ACHN (cell line): ENCODE measurements at regions not wholly inside any gene's neighbourhood (a gene's known extent, or its start where the extent isn't known, plus 50 kb on each side); places are given as distances from the start of the nearest gene placed in this dataset.
"Not testable (repeated sequence)": the region's sequence is repeated elsewhere in the genome, so short reads cannot be mapped to it uniquely, and the experiment has no call there.

Source experiments
- DNase-seq: peaks from one replicate; pipeline ENCODE4 v3.0.0-alpha.2; 2015
- in situ Hi-C: cut with HindIII; loops from 2 replicates; pipeline ENCODE4 v1.10.0; 2017; ENCODE audit warnings: low sequenced_read_pairs, low pct_ligation_motif_present, low pct_unique_long_range_greater_than_20kb

- in situ Hi-C loops = no loop called here
- DNase-seq = no peak
These were observed 211.3 kb downstream of the RBM26 start for GRCh38 chr13:79194727-79195126.

- no peak for DNase-seq
- in situ Hi-C loops = no loop called here
These were observed 211.8 kb downstream of the RBM26 start for GRCh38 chr13:79194272-79194671.

GRCh38 chr13:79191501-79191900 lies 214.6 kb downstream of the RBM26 start:
- DNase-seq = no peak
- in situ Hi-C loops = no loop called here

DNA sequence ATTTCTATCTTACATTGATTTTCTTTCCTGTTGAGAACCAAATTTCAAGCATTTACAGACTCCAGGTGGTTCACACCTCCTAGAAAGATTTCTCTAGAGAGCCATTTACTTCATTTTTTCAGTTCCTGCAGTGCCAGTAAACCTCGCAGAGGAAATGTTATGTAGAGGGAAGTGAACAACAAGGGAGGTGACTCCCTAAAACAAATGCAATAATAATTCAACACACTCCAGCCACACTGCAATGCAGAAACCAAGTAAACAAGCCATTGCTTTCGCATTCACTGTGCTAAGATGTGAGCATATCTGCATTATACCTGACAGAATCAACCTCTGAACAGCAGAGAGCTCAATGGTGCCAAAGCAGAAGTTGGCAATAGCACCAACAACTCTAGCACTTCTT lies 215.1 kb downstream of the RBM26 start:
- DNase-seq = no peak
- in situ Hi-C loops = no loop called here

- in situ Hi-C loops = no loop called here
- DNase-seq = no peak
These were observed 218.0 kb downstream of the RBM26 start for GRCh38 chr13:79187917-79188690.

GRCh38 chr13:79185580-79185979 lies 220.5 kb downstream of the RBM26 start:
- no peak for DNase-seq
- in situ Hi-C loops = no loop called here

- in situ Hi-C loops = no loop called here
- no peak for DNase-seq
These were observed 222.8 kb downstream of the RBM26 start for GRCh38 chr13:79183231-79183630.

GRCh38 chr13:79173691-79174090 lies 232.4 kb downstream of the RBM26 start:
- in situ Hi-C loops, DNase-seq: not testable (repeated sequence)

- DNase-seq, in situ Hi-C loops: not testable (repeated sequence)
These were observed 233.1 kb downstream of the RBM26 start for GRCh38 chr13:79172924-79173323.

DNA sequence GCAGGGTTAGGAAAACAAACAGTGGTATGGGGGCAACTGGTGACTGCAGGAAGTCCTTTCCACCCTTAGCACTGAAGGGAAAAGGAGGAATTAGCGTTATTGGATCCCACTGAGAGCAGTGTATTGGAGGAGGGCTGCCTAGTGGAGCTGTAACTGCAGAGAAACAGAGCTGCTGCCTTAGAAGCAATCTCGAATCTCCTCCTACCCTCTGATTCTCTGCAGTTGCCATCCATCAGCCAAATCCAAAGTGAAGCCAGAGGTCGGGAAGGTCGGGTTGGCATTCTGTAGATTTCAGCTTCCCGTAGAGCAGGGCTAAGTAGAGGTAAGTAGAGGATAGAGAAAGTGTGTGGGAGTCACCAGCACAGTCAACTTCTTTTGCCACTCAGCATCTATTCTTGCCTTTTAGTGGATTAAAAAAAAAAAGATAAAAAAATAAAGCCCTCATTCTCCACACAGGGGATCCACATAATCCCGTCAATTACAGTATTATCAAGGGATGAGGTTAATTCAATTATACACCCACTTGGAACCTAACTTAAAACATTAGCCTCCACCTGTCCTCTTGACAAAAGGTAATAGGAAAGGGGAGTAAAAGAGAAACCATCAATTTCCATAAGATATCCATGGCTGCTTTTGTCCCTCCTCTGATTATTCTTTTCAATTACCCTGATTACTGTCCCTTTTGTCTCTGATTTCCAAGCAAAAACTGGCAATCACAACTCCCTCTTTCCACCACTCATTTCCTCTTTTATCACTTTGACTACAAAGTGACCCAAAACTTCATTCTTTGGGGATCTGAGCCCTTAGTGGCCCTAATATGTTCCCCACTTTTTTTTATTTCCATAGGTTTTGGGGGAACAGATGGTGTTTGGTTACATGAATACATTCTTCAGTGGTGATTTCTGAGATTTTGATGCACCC lies 234.7 kb downstream of the RBM26 start:
- in situ Hi-C loops = no loop called here
- no peak for DNase-seq

GRCh38 chr13:79160818-79161217 lies 245.2 kb downstream of the RBM26 start:
- DNase-seq = no peak
- in situ Hi-C loops = no loop called here

- in situ Hi-C loops = no loop called here
- no peak for DNase-seq
These were observed 250.2 kb downstream of the RBM26 start for GRCh38 chr13:79155883-79156282.

- no peak for DNase-seq
- in situ Hi-C loops = no loop called here
These were observed 256.8 kb downstream of the RBM26 start for GRCh38 chr13:79149210-79149609.

DNA sequence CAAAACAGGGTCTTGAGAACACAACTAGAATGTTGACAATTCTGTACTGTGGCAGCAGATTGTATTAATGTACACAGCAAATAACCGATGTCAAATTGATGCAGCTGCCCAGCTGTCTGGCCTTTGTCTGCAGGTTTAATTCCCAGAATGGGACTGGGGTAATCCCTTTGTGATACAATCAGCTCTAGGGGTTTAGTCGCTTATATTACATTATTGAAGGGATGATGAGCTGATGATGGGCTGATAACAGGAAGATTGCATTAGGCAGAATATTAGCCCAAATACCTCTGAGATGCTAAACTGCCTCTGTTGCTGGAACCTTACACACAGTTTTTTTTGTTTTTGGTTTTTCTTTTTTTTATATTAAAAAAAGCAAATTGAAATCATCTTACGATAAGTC lies 265.0 kb downstream of the RBM26 start:
- no peak for DNase-seq
- in situ Hi-C loops = no loop called here

DNA sequence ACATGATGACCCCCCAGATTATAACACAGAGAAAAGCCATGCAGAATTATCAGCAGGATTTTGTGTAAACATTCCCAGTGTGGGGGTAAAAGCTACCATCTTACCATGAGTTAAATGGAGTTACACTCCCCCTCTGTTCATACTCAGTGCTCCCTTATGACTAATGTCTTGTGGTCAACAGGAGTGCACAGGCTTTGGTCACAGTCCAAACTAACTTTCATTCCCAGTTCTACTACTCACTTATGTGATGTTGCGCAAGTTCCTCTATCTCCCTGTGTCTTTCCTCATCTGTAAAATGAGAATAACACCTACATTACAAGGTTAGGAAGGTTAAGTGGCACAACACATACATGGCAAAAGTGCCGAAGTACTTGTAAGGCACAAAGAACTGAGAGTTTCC lies 277.9 kb downstream of the RBM26 start:
- in situ Hi-C loops = no loop called here
- peak; percentile 61 for DNase-seq

- no peak for DNase-seq
- in situ Hi-C loops = no loop called here
These were observed 279.3 kb downstream of the RBM26 start for GRCh38 chr13:79126706-79127105.

DNA sequence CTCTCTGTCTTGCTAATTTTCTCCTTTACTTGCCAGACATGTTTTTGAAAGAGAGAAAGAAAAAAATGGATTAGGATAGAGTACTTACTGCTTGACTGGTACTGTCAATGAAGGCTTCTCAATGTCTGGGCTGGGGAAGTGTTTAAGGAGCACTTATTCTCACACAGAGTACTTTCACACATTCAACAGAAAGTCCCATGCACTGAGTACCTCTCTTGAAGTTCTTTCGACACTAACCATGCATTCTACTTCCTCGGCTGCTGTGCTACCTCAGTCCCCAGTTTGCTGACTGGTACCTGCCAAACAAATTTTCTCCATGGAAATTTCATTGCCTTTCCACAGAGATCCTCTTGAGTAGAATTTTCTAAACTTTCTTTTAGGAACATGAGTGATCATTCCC lies 281.9 kb downstream of the RBM26 start:
- DNase-seq = no peak
- in situ Hi-C loops = no loop called here

DNA sequence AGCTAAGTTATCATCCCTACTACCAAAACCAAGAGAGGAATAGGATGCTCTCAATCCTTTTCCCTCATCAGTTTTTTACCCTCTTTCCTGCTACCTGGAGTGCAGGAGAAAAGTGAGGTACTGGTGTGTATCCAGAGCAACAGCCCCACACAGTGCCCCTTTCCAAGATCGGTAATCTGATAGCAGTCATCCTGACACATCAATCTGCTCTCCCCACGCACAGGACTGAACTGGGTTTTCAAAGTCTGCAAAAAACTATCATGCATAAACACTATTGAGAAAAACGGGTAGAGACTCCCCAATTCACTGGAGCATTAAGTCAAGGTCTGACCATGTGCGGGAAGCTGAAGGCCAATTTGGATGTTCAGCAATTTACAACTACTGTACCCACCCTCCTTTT lies 284.8 kb downstream of the RBM26 start:
- in situ Hi-C loops = no loop called here
- no peak for DNase-seq

DNA sequence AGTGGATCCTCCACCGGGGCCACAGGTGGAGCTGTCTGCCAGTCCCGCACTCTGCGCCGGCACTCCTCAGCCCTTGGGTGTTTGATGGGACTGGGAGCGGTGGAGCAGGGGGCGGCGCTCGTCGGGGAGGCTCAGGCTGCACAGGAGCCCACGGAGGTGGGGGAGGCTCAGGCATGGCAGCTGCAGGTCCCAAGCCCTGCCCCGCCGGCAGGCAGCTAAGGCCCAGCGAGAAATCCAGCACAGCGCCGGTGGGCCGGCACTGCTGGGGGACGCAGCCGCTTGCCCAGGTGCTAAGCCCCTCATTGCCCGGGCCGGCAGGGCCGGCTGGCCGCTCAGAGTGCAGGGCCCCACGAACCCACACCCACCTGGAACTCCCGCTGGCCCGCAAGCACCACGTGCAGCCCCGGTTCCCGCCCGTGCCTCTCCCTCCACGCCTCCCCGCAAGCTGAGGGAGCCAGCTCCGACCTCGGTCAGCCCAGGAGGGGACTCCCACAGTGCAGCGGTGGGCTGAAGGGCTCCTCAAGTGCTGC lies 286.4 kb downstream of the RBM26 start:
- in situ Hi-C loops = no loop called here

More for the DNA sequence above, 286.4 kb downstream of the RBM26 start:
- no peak for DNase-seq
